Psoas muscle (tissue), 7 donors: ENCODE measurements at regions not wholly inside any gene's neighbourhood (a gene's known extent, or its start where the extent isn't known, plus 50 kb on each side); places are given as distances from the start of the nearest gene placed in this dataset.

Experiments used
- ATAC-seq, 4 donors: fragments of 200-7000 bp; cut with Tn5 transposase; one replicate each; pipeline ENCODE4 v1.9.1; 2020; ENCODE audit warnings: moderate library complexity in 3 of 4, mild to moderate bottlenecking in 2 of 4
- DNase-seq, 2 donors: peaks; one replicate each; pipeline ENCODE4 v3.0.0-alpha.2; 2020
- H3K27ac ChIP-seq: fragments of 200-600 bp; one replicate; pipeline ENCODE4 v1.8.0; 2022
- H3K27me3 ChIP-seq, 3 donors: fragments of 200-600 bp in 1 of 3; one replicate each; pipeline versions ENCODE4 v1.6.1 to v1.8.0; 2013 to 2022; ENCODE audit warnings: low read length in 2 of 3, mild to moderate bottlenecking in 2 of 3, moderate library complexity in 1 of 3; ENCODE audit not compliant: insufficient read depth in 3 of 3
- H3K36me3 ChIP-seq, 2 donors: fragments of 200-600 bp in 1 of 2; one replicate each; pipeline versions ENCODE4 v1.6.1 to v1.8.0; 2013 to 2022; ENCODE audit warnings: low read depth in 1 of 2, mild to moderate bottlenecking in 1 of 2, moderate library complexity in 1 of 2; ENCODE audit not compliant: insufficient read depth in 1 of 2
- H3K4me1 ChIP-seq: fragments of 200-600 bp; one replicate; pipeline ENCODE4 v1.8.0; 2022
- H3K4me3 ChIP-seq: fragments of 200-600 bp; one replicate; pipeline ENCODE4 v1.8.0; 2022; ENCODE audit warnings: mild to moderate bottlenecking
- H3K9me3 ChIP-seq: fragments of 200-600 bp; one replicate; pipeline ENCODE4 v1.8.0; 2022
- CTCF ChIP-seq: fragments of 200-600 bp; IDR thresholded peaks from one replicate; pipeline ENCODE4 v1.8.0; 2022; ENCODE audit warnings: antibody characterized with exemption
- WGBS, 3 donors: extraction: QIAGEN DNeasy Blood & Tissue Kit; methylation state at CpG; one replicate each; pipeline versions ENCODE4 v1.1.6 to v1.1.7; 2013; 5-methylcytosine and 5-hydroxymethylcytosine counted together
- intact Hi-C, 2 donors: fragments of 100-400 bp; cut with DNase I; formaldehyde crosslinking; loops; one replicate each; pipeline versions ENCODE4 v1.11.0 to v1.14.2; 2022
- donor health status: healthy with polysubstance abuse.
- donor health status: DM: no; HTN: no; CAD: no; lungs with moderate emphysema.
- donor health status: Bipolar disorder and iron deficiency.
- donor health status: healthy.
- donor health status: DM: yes; HTN: yes; CAD: no.
- donor health status: DM: no; HTN: no; CAD: no.
- donor health status: DM: yes; HTN: yes; CAD: no.

- peaks cover 0 to 1% (median 0%) of the 10 kb centered on the region in 3 donors for H3K27me3 ChIP-seq
These were observed 289.2 kb downstream of the CLIC5 start for GRCh38 chr6:45726444-45726843.

GRCh38 chr6:45724511-45724910 lies 291.1 kb downstream of the CLIC5 start:
- Histone ChIP-seq H3K4me1 (no peaks in the 10 kb centered on the region), H3K9me3 (no peaks in the 10 kb centered on the region), H3K4me3 (no peak overlapping the region), H3K27me3 (peaks cover 0 to 5% (median 0%) of the 10 kb centered on the region in 3 donors), H3K36me3 (no peaks in the 10 kb centered on the region), H3K27ac (no peak overlapping the region)
- no peak for DNase-seq
- no peak for TF ChIP-seq CTCF
- intact Hi-C loops: no loop called here
- ATAC-seq: no peak
- 41 to 48% (median 46%) methylated on average over 2 of the region's 2 CpGs for WGBS, 3 donors

More at GRCh38 chr6:45726444-45726843, 289.2 kb downstream of the CLIC5 start:
- Histone ChIP-seq H3K9me3 (no peaks in the 10 kb centered on the region), H3K4me3 (no peak overlapping the region), H3K4me1 (no peaks in the 10 kb centered on the region), H3K27ac (no peak overlapping the region), H3K36me3 (no peaks in the 10 kb centered on the region)
- no peak for DNase-seq
- WGBS, 3 donors: 77 to 83% (median 81%) methylated on average over 3 of the region's 3 CpGs
- ATAC-seq: no peak
- intact Hi-C loops: no loop called here
- TF ChIP-seq CTCF: no peak

GRCh38 chr6:45724027-45724426 lies 291.6 kb downstream of the CLIC5 start:
- Histone ChIP-seq H3K27me3 (peaks cover 0 to 5% (median 0%) of the 10 kb centered on the region in 3 donors), H3K4me3 (no peak overlapping the region), H3K4me1 (no peaks in the 10 kb centered on the region), H3K27ac (no peak overlapping the region), H3K9me3 (no peaks in the 10 kb centered on the region), H3K36me3 (no peaks in the 10 kb centered on the region)
- intact Hi-C loops: no loop called here
- ATAC-seq (no peak), DNase-seq (no peak)
- no peak for TF ChIP-seq CTCF

- Histone ChIP-seq H3K9me3 (no peaks in the 10 kb centered on the region), H3K4me1 (no peaks in the 10 kb centered on the region), H3K27me3 (peaks cover 0 to 5% (median 0%) of the 10 kb centered on the region in 3 donors), H3K36me3 (no peaks in the 10 kb centered on the region), H3K4me3 (no peak overlapping the region), H3K27ac (no peak overlapping the region)
- intact Hi-C loops: no loop called here
- DNase-seq: no peak
- WGBS, 3 donors: 90 to 95% (median 94%) methylated on average over 2 of the region's 2 CpGs
- TF ChIP-seq CTCF: no peak
- ATAC-seq: no peak
These were observed 292.8 kb downstream of the CLIC5 start for GRCh38 chr6:45722876-45723275.

- peaks cover 0 to 5% (median 0%) of the 10 kb centered on the region in 3 donors for H3K27me3 ChIP-seq
- 72 to 76% (median 76%) methylated on average over 6 of the region's 6 CpGs for WGBS, 3 donors
- intact Hi-C loops: no loop called here
These were observed 294.0 kb downstream of the CLIC5 start for GRCh38 chr6:45721665-45722064.

More at GRCh38 chr6:45721665-45722064, 294.0 kb downstream of the CLIC5 start:
- Histone ChIP-seq H3K9me3 (no peaks in the 10 kb centered on the region), H3K4me1 (no peaks in the 10 kb centered on the region), H3K27ac (no peak overlapping the region), H3K4me3 (no peak overlapping the region), H3K36me3 (no peaks in the 10 kb centered on the region)
- no peak for DNase-seq
- ATAC-seq: no peak
- TF ChIP-seq CTCF: no peak
